Neuronal stem cell (in vitro differentiated cells): ENCODE measurements at regions not wholly inside any gene's neighbourhood (a gene's known extent, or its start where the extent isn't known, plus 50 kb on each side); places are given as distances from the start of the nearest gene placed in this dataset.

Experiments used
- DNase-seq: peaks from one replicate; pipeline ENCODE4 v3.0.0-alpha.2; 2013; ENCODE audit warnings: low spot score
- H2AFZ ChIP-seq: one replicate; pipeline ENCODE4 v1.6.1; 2013; ENCODE audit warnings: mild to moderate bottlenecking, low read length, inconsistent platforms
- H2AK5ac ChIP-seq: 2 replicates; pipeline ENCODE4 v1.6.1; 2013; ENCODE audit warnings: low read depth, mild to moderate bottlenecking, inconsistent platforms, low read length, moderate library complexity, mixed read lengths
- H2BK120ac ChIP-seq: 2 replicates; pipeline ENCODE4 v1.6.1; 2013; ENCODE audit warnings: low read depth, mild to moderate bottlenecking, inconsistent platforms, low read length, moderate library complexity, mixed read lengths
- H2BK12ac ChIP-seq: one replicate; pipeline ENCODE4 v1.6.1; 2013; ENCODE audit warnings: low read length, inconsistent platforms
- H2BK15ac ChIP-seq: 2 replicates; pipeline ENCODE4 v1.6.1; 2013; ENCODE audit warnings: mild to moderate bottlenecking, low read length, inconsistent platforms, mixed read lengths
- H2BK5ac ChIP-seq: one replicate; pipeline ENCODE4 v1.6.1; 2013; ENCODE audit warnings: inconsistent platforms, mild to moderate bottlenecking, low read length, moderate library complexity
- H3K14ac ChIP-seq: one replicate; pipeline ENCODE4 v1.6.1; 2013; ENCODE audit warnings: low read length, inconsistent platforms
- H3K18ac ChIP-seq: 2 replicates; pipeline ENCODE4 v1.6.1; 2013; ENCODE audit warnings: low read length, inconsistent platforms
- H3K23ac ChIP-seq: 2 replicates; pipeline ENCODE4 v1.6.1; 2013; ENCODE audit warnings: low read depth, mild to moderate bottlenecking, mixed read lengths, low read length, inconsistent platforms; ENCODE audit not compliant: poor library complexity
- H3K27ac ChIP-seq: replicated peaks from 3 replicates; pipeline ENCODE4 v1.5.1; 2013; ENCODE audit warnings: low read length, inconsistent platforms
- H3K27me3 ChIP-seq, 3 experiments: 2 replicates each; pipeline ENCODE4 v1.6.1; 2013; ENCODE audit warnings: low read length in 3 of 3, mild to moderate bottlenecking in 2 of 3, inconsistent platforms in 1 of 3, low read depth in 1 of 3, mixed read lengths in 1 of 3, moderate library complexity in 1 of 3; ENCODE audit not compliant: control insufficient read depth in 3 of 3, insufficient read depth in 3 of 3
- H3K36me3 ChIP-seq, 2 donors: replicated peaks in 1 of 2; 2 replicates each; pipeline ENCODE4 v1.6.1; 2013; ENCODE audit warnings: low read length in 2 of 2; ENCODE audit not compliant: control insufficient read depth in 2 of 2, insufficient read depth in 2 of 2
- H3K4ac ChIP-seq: 2 replicates; pipeline ENCODE4 v1.6.1; 2013; ENCODE audit warnings: inconsistent platforms, mild to moderate bottlenecking, low read length, moderate library complexity
- H3K4me1 ChIP-seq, 2 donors: 1 replicate in 1 of 2; 2 replicates in 1 of 2; pipeline ENCODE4 v1.6.1; 2013; ENCODE audit warnings: low read length in 2 of 2, low read depth in 1 of 2; ENCODE audit not compliant: control insufficient read depth in 2 of 2, insufficient read depth in 1 of 2
- H3K4me2 ChIP-seq: one replicate; pipeline ENCODE4 v1.6.1; 2013; ENCODE audit warnings: mild to moderate bottlenecking, low read length, inconsistent platforms; ENCODE audit not compliant: insufficient read depth, poor library complexity, severe bottlenecking
- H3K4me3 ChIP-seq, 2 donors: 2 replicates each; pipeline ENCODE4 v1.5.1; 2013; ENCODE audit warnings: low read length in 2 of 2, mild to moderate bottlenecking in 2 of 2, inconsistent platforms in 1 of 2, moderate library complexity in 1 of 2
- H3K79me1 ChIP-seq: one replicate; pipeline ENCODE4 v1.6.1; 2013; ENCODE audit warnings: low read depth, mild to moderate bottlenecking, inconsistent platforms, low read length, moderate library complexity
- H3K9ac ChIP-seq: one replicate; pipeline ENCODE4 v1.6.1; 2013; ENCODE audit warnings: mild to moderate bottlenecking, low read depth, low read length, inconsistent platforms; ENCODE audit not compliant: poor library complexity
- H3K9me3 ChIP-seq, 2 donors: replicated peaks in 1 of 2; 2 replicates each; pipeline versions ENCODE3 to v1.6.1; 2013; ENCODE audit warnings: low read length in 2 of 2, mild to moderate bottlenecking in 2 of 2, inconsistent platforms in 1 of 2, low read depth in 1 of 2, mixed read lengths in 1 of 2, moderate library complexity in 1 of 2; ENCODE audit not compliant: control insufficient read depth in 2 of 2, insufficient read depth in 1 of 2
- H4K8ac ChIP-seq: one replicate; pipeline ENCODE4 v1.6.1; 2013; ENCODE audit warnings: low read depth, mild to moderate bottlenecking, inconsistent platforms, low read length, moderate library complexity
- H4K91ac ChIP-seq: one replicate; pipeline ENCODE4 v1.6.1; 2013; ENCODE audit warnings: low read length, low read depth, mild to moderate bottlenecking, inconsistent platforms; ENCODE audit not compliant: poor library complexity
- WGBS, 2 donors: extraction: QIAGEN DNeasy Blood & Tissue Kit; methylation state at CpG; one replicate each; pipeline ENCODE4 v1.1.7; 2013; ENCODE audit warnings: missing lambda C conversion rate in 2 of 2, mixed read lengths in 1 of 2; ENCODE audit not compliant: insufficient read length in 2 of 2, insufficient replicate concordance in 1 of 2; ENCODE audit errors: extremely low coverage in 2 of 2; 5-methylcytosine and 5-hydroxymethylcytosine counted together

GRCh38 chr12:42873401-42873800 lies 283.9 kb upstream of the PRICKLE1 start:
- Histone ChIP-seq H3K14ac (no peak overlapping the region), H2BK120ac (no peak overlapping the region), H3K4me2 (no peak overlapping the region), H3K36me3 (no peaks in the 10 kb centered on the region), H3K9me3 (no peaks in the 10 kb centered on the region), H3K4me1 (no peaks in the 10 kb centered on the region), H2AK5ac (no peak overlapping the region), H2AFZ (no peak overlapping the region), H3K18ac (no peak overlapping the region), H3K23ac (no peak overlapping the region), H2BK12ac (no peak overlapping the region), H3K27ac (no peak overlapping the region), H3K27me3 (no peaks in the 10 kb centered on the region), H4K91ac (no peak overlapping the region), H2BK15ac (no peak overlapping the region), H3K4me3 (no peak overlapping the region), H4K8ac (no peak overlapping the region), H2BK5ac (no peak overlapping the region), H3K79me1 (no peaks in the 10 kb centered on the region), H3K4ac (no peak overlapping the region), H3K9ac (no peak overlapping the region)
- WGBS, 2 donors = no CpG with 5 or more reads among the region's 5 CpGs
- no peak for DNase-seq

- no peak overlapping the region for H3K4me2 ChIP-seq
- H2BK120ac ChIP-seq = no peak overlapping the region
- H3K27me3 ChIP-seq = no peaks in the 10 kb centered on the region
- WGBS, 2 donors = no CpG with 5 or more reads among the region's 3 CpGs
- no peak overlapping the region for H4K8ac ChIP-seq
- H3K4me3 ChIP-seq = no peak overlapping the region
- no peak overlapping the region for H2BK5ac ChIP-seq
- no peaks in the 10 kb centered on the region for H3K36me3 ChIP-seq
- H3K18ac ChIP-seq = no peak overlapping the region
- H3K9me3 ChIP-seq = no peaks in the 10 kb centered on the region
- H2BK12ac ChIP-seq = no peak overlapping the region
- no peak overlapping the region for H2BK15ac ChIP-seq
- no peak overlapping the region for H3K4ac ChIP-seq
- no peaks in the 10 kb centered on the region for H3K79me1 ChIP-seq
- no peak overlapping the region for H2AFZ ChIP-seq
- H3K9ac ChIP-seq = no peak overlapping the region
- H3K23ac ChIP-seq = no peak overlapping the region
- H4K91ac ChIP-seq = no peak overlapping the region
- no peak overlapping the region for H3K27ac ChIP-seq
- H3K4me1 ChIP-seq = no peaks in the 10 kb centered on the region
- no peak for DNase-seq
- H2AK5ac ChIP-seq = no peak overlapping the region
- no peak overlapping the region for H3K14ac ChIP-seq
Measured at GRCh38 chr12:42871816-42872215, 282.3 kb upstream of the PRICKLE1 start.

GRCh38 chr12:42868291-42868690 lies 278.7 kb upstream of the PRICKLE1 start:
- Histone ChIP-seq H2AFZ (no peak overlapping the region), H3K79me1 (no peaks in the 10 kb centered on the region), H3K4me1 (no peaks in the 10 kb centered on the region), H3K14ac (no peak overlapping the region), H4K8ac (no peak overlapping the region), H3K4ac (no peak overlapping the region), H3K36me3 (no peaks in the 10 kb centered on the region), H3K18ac (no peak overlapping the region), H3K23ac (no peak overlapping the region), H3K9ac (no peak overlapping the region), H3K27ac (no peak overlapping the region), H2BK120ac (no peak overlapping the region), H2BK15ac (no peak overlapping the region), H2AK5ac (no peak overlapping the region), H3K9me3 (no peaks in the 10 kb centered on the region), H2BK12ac (no peak overlapping the region), H2BK5ac (no peak overlapping the region), H3K4me2 (no peak overlapping the region), H3K27me3 (no peaks in the 10 kb centered on the region), H4K91ac (no peak overlapping the region), H3K4me3 (no peak overlapping the region)
- WGBS, 2 donors = no CpG with 5 or more reads among the region's 1 CpG
- no peak for DNase-seq

GRCh38 chr12:42865282-42865681 lies 275.7 kb upstream of the PRICKLE1 start:
- no peak overlapping the region for H3K9ac ChIP-seq
- no peak overlapping the region for H3K18ac ChIP-seq
- no peaks in the 10 kb centered on the region for H3K36me3 ChIP-seq
- no peak for DNase-seq
- no CpG with 5 or more reads among the region's 3 CpGs for whole genome bisulfite sequencing, 2 donors
- H3K23ac ChIP-seq = no peak overlapping the region
- H2BK120ac ChIP-seq = no peak overlapping the region
- no peak overlapping the region for H3K4me3 ChIP-seq
- no peaks in the 10 kb centered on the region for H3K9me3 ChIP-seq
- no peak overlapping the region for H2BK12ac ChIP-seq
- H2BK5ac ChIP-seq = no peak overlapping the region
- no peak overlapping the region for H3K14ac ChIP-seq
- no peak overlapping the region for H4K8ac ChIP-seq
- no peak overlapping the region for H2AFZ ChIP-seq
- no peak overlapping the region for H4K91ac ChIP-seq
- H2BK15ac ChIP-seq = no peak overlapping the region
- H3K4me1 ChIP-seq = no peaks in the 10 kb centered on the region
- H3K4ac ChIP-seq = no peak overlapping the region
- no peaks in the 10 kb centered on the region for H3K27me3 ChIP-seq
- no peak overlapping the region for H2AK5ac ChIP-seq
- H3K79me1 ChIP-seq = no peaks in the 10 kb centered on the region
- no peak overlapping the region for H3K4me2 ChIP-seq
- no peak overlapping the region for H3K27ac ChIP-seq
